Choroid plexus epithelial cell (primary cell): ENCODE measurements at regions not wholly inside any gene's neighbourhood (a gene's known extent, or its start where the extent isn't known, plus 50 kb on each side); places are given as distances from the start of the nearest gene placed in this dataset.

Source experiments
- DNase-seq: peaks from one replicate; pipeline ENCODE4 v3.0.0-alpha.2; 2010; ENCODE audit warnings: low read depth
- H3K4me3 ChIP-seq: 2 replicates; pipeline ENCODE4 v1.5.1; 2011; ENCODE audit warnings: low read depth, mild to moderate bottlenecking, control low read depth, low read length, moderate library complexity
- CTCF ChIP-seq: conservative IDR thresholded peaks from 2 replicates; pipeline ENCODE4 v1.5.1; 2011; ENCODE audit warnings: low read depth, mild to moderate bottlenecking, control low read depth, inconsistent platforms, low read length, moderate library complexity

DNA sequence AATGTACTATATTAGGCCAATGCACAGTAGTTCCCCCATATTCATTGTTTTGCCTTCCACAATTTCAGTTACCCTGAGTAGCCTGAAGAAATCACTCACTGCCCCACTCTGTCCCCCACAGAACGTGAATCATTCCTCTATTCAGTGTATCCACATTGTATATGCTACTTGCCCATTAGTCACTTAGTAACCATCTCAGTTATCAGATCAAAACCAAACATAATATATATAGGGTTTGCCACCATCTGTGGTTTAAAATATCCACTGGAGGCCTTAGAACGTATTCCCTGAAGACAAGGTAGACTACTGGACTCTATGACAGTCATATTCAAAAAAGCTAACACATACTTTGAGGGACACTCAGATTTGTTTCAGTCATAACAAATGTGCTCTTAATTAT is 465.7 kb upstream of the RGMB start:
- no peak for TF ChIP-seq CTCF
- peak; percentile 60 for DNase-seq
- H3K4me3 ChIP-seq, result no peak overlapping the region

- no peak overlapping the region for H3K4me3 ChIP-seq
- no peak for DNase-seq
- no peak for TF ChIP-seq CTCF
Observed at GRCh38 chr5:98308231-98308630, 465.2 kb upstream of the RGMB start.

- peak; percentile 26 for DNase-seq
- H3K4me3 ChIP-seq, result no peak overlapping the region
- no peak for TF ChIP-seq CTCF
Observed at GRCh38 chr5:98308960-98309359, 464.5 kb upstream of the RGMB start.

DNA sequence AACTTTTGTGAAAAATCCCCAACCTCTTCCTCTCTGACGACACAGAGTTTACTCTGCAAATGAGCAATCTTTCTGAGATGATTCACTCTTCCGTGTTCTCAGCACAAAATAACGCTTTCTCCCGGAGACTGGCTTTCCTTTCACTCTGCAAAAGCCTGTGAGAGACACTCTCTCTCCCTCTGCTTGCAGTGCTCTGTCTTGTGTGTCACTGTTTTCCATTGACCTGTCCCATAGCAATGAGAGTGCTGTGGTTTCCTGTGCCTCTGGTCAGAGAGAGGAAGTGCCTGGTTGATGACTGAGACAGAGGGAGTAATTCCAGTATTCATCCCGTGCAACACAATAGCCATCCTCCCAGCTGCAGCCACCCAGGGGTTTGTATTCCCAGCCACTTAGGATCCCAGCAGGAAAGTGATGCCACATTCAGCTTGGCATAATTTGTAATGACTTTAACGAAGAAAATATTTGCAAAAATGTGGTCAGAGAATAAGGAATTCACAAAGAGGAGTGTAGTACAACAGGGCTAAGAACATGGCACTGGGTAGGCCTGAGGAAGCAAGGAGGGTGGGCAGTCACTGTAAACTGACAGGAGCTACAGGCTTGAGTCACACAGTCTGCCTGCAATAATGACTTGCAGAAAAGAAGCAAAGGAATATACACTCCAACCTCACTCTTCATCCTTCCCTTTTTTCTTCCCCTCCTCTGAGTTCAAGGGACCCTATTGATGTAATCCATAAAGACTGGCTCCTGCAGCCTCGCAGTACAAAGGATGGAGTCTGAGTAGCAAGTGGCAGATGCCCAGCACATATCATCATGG is 463.5 kb upstream of the RGMB start:
- TF ChIP-seq CTCF, result peak; percentile 5
- H3K4me3 ChIP-seq, result peak overlapping the region; percentile 41
- DNase-seq, result peak; percentile 88

- no peak for TF ChIP-seq CTCF
- no peak overlapping the region for H3K4me3 ChIP-seq
- DNase-seq, result peak; percentile 85
Observed at GRCh38 chr5:98314292-98314691, 459.2 kb upstream of the RGMB start.

GRCh38 chr5:98318386-98318785 is 455.1 kb upstream of the RGMB start:
- no peak overlapping the region for H3K4me3 ChIP-seq
- DNase-seq, result no peak
- no peak for TF ChIP-seq CTCF
